Keratinocyte (primary cell): ENCODE measurements at regions not wholly inside any gene's neighbourhood (a gene's known extent, or its start where the extent isn't known, plus 50 kb on each side); places are given as distances from the start of the nearest gene placed in this dataset.

Source experiments
- DNase-seq: peaks from one replicate; pipeline ENCODE4 v3.0.0-alpha.2; 2011; ENCODE audit warnings: low read depth, missing footprints, low spot score
- FAIRE-seq: peaks from 2 replicates; lab custom pipeline; 2011; peaks lifted over from hg19 to GRCh38; lab: Jason Lieb, UNC
- H2AFZ ChIP-seq: 2 replicates; pipeline ENCODE4 v1.6.0; 2012; ENCODE audit warnings: low read length, control low read depth, inconsistent platforms; ENCODE audit not compliant: control insufficient read depth
- H3K27ac ChIP-seq: 2 replicates; pipeline ENCODE4 v1.5.1; 2011; ENCODE audit warnings: low read length; ENCODE audit not compliant: control insufficient read depth, insufficient read depth
- H3K27me3 ChIP-seq: 3 replicates; pipeline ENCODE4 v1.6.0; 2011; ENCODE audit warnings: low read length; ENCODE audit not compliant: control insufficient read depth, insufficient read depth; ENCODE audit errors: extremely low read depth
- H3K36me3 ChIP-seq, 2 experiments: 2 replicates in 1 of 2; 3 replicates in 1 of 2; pipeline ENCODE4 v1.5.1; 2011; ENCODE audit warnings: low read length in 2 of 2, mild to moderate bottlenecking in 1 of 2; ENCODE audit not compliant: control insufficient read depth in 2 of 2, insufficient read depth in 2 of 2; ENCODE audit errors: extremely low read depth in 1 of 2
- H3K4me1 ChIP-seq: 3 replicates; pipeline ENCODE4 v1.5.1; 2011; ENCODE audit warnings: low read length; ENCODE audit not compliant: control insufficient read depth, insufficient read depth; ENCODE audit errors: extremely low read depth
- H3K4me2 ChIP-seq: 3 replicates; pipeline ENCODE4 v1.6.0; 2011; ENCODE audit warnings: low read depth, low read length; ENCODE audit not compliant: control insufficient read depth, insufficient read depth; ENCODE audit errors: extremely low read depth
- H3K4me3 ChIP-seq, 3 experiments: fragments of 200-600 bp in 1 of 3; sonication (generic) in 1 of 3; 2 replicates in 2 of 3; 3 replicates in 1 of 3; pipeline ENCODE4 v1.5.1; 2011 to 2016; ENCODE audit warnings: low read length in 3 of 3, mild to moderate bottlenecking in 3 of 3, control low read depth in 2 of 3, inconsistent platforms in 1 of 3, low read depth in 1 of 3, mixed read lengths in 1 of 3, mixed run types in 1 of 3, moderate library complexity in 1 of 3; ENCODE audit not compliant: control insufficient read depth in 2 of 3, insufficient read depth in 2 of 3; ENCODE audit errors: extremely low read depth in 1 of 3
- H3K79me2 ChIP-seq: 2 replicates; pipeline ENCODE4 v1.6.0; 2012; ENCODE audit warnings: low read length; ENCODE audit not compliant: control insufficient read depth, insufficient read depth
- H3K9ac ChIP-seq: 3 replicates; pipeline ENCODE4 v1.6.0; 2011; ENCODE audit warnings: low read length; ENCODE audit not compliant: control insufficient read depth, insufficient read depth; ENCODE audit errors: extremely low read depth
- H3K9me1 ChIP-seq: 3 replicates; pipeline ENCODE4 v1.6.0; 2011; ENCODE audit warnings: low read length; ENCODE audit not compliant: control insufficient read depth, insufficient read depth; ENCODE audit errors: extremely low read depth
- H3K9me3 ChIP-seq: 2 replicates; pipeline ENCODE4 v1.5.1; 2012; ENCODE audit warnings: low read depth, low read length; ENCODE audit not compliant: control insufficient read depth
- H4K20me1 ChIP-seq: 3 replicates; pipeline ENCODE4 v1.6.0; 2011; ENCODE audit warnings: low read length; ENCODE audit not compliant: control insufficient read depth, insufficient read depth; ENCODE audit errors: extremely low read depth
- EZH2 ChIP-seq: IDR thresholded peaks from one replicate; pipeline ENCODE4 v1.6.1; 2012; ENCODE audit warnings: inconsistent platforms, mild to moderate bottlenecking, low read length, moderate library complexity
- dilution Hi-C: fragments of 300-500 bp; cut with MboI; formaldehyde crosslinking; loops from one replicate; pipeline ENCODE4 v1.7.0; 2020; ENCODE audit warnings: low sequenced_read_pairs; ENCODE audit not compliant: extremely low pct_ligation_motif_present
- TF ChIP-seq, protein P1 (sequence below), 3 experiments: IDR thresholded peaks in 1 of 3; conservative IDR thresholded peaks in 1 of 3; optimal IDR thresholded peaks in 1 of 3; 2 replicates in 2 of 3; 3 replicates in 1 of 3; pipeline versions ENCODE3 to v1.5.1; 2011; ENCODE audit warnings: low read length in 3 of 3, mild to moderate bottlenecking in 3 of 3, moderate library complexity in 2 of 3, control low read depth in 1 of 3, inconsistent platforms in 1 of 3; ENCODE audit not compliant: insufficient read depth in 2 of 3; ENCODE audit errors: extremely low read depth in 1 of 3

DNA sequence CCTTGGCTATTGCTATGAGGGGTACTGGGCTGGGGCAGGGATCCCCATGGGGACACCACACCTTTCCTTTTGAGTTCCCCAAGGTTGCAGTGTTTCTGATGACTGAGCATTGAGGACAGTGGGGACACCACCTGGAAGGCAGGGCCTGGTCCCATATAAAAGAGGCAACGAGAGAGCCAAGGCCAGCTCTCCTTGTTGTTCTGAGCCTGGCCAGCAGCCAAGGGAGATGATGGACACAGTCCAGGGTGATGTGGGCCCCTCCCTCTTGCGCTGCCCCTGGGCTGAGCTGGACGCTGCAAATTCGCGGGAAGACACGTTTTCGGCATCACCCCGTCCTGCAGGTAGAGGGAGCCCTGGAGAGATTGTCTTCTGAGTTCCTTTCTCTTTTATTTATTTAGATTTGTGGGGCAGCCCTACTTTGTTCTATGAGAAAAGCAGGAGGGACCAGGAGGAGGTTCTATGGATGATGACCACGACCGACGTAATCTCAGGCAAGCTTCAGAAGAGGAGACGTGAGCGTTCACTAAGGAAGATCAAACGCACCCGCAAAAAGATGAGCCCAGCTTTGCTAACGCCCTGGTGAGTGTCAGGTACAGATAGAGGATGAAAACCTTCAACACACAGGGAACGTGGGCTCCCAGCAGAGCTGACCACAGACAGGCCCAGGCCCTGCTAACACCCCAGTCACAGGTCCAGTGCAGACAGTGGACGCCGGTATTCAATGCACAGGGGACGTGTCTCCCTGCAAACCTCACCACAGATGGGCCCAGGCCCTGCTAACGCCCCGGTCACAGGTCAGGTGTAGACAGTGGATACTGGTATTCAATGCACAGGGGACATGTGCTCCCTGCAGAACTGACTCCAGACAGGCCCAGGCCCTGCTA is 97.4 kb downstream of the SHOX start:
- Histone ChIP-seq H4K20me1 (no peaks in the 10 kb centered on the region), H3K4me3 (no peak overlapping the region), H3K9ac (no peak overlapping the region), H2AFZ (no peak overlapping the region), H3K27ac (no peak overlapping the region), H3K9me3 (peaks cover 12% of the 10 kb centered on the region), H3K79me2 (no peaks in the 10 kb centered on the region), H3K27me3 (no peaks in the 10 kb centered on the region), H3K4me1 (no peaks in the 10 kb centered on the region), H3K9me1 (no peaks in the 10 kb centered on the region), H3K36me3 (no peaks in the 10 kb centered on the region), H3K4me2 (no peak overlapping the region)
- dilution Hi-C loops, result no loop called here
- TF ChIP-seq, protein P1, sequence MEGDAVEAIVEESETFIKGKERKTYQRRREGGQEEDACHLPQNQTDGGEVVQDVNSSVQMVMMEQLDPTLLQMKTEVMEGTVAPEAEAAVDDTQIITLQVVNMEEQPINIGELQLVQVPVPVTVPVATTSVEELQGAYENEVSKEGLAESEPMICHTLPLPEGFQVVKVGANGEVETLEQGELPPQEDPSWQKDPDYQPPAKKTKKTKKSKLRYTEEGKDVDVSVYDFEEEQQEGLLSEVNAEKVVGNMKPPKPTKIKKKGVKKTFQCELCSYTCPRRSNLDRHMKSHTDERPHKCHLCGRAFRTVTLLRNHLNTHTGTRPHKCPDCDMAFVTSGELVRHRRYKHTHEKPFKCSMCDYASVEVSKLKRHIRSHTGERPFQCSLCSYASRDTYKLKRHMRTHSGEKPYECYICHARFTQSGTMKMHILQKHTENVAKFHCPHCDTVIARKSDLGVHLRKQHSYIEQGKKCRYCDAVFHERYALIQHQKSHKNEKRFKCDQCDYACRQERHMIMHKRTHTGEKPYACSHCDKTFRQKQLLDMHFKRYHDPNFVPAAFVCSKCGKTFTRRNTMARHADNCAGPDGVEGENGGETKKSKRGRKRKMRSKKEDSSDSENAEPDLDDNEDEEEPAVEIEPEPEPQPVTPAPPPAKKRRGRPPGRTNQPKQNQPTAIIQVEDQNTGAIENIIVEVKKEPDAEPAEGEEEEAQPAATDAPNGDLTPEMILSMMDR (optimal IDR thresholded peaks at IDR 0.05 in 1 of 3, IDR thresholded peaks at IDR 0.05 in 1 of 3, conservative IDR thresholded peaks at IDR 0.05 in 1 of 3; ENCODE audit: extremely low read depth in 1 of 3, insufficient read depth in 2 of 3, low read length in 3 of 3), result peak in 1 of 3 experiments; percentile 18
- TF ChIP-seq EZH2, result no peak
- FAIRE-seq (no peak), DNase-seq (no peak)

DNA sequence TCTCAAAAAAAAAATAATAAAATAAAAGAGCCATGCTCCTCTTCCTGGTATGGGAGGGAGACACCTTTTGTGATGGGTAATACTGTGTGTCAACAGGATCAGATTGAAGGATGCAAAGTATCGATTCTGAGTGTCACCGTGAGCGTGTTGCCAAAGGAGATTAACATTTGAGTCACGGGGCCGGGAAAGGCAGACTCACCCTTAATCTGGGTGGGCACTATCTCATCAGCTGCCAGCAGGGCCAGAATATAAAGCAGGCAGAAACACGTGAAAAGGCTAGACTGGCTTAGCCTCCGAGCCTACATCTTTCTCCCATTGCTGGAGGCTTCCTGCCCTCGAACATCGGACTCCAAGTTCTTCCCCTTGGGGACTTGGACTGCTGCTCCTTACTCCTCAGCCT is 95.4 kb downstream of the SHOX start:
- dilution Hi-C loops, result no loop called here
- H3K36me3 ChIP-seq, result no peaks in the 10 kb centered on the region
- H3K27me3 ChIP-seq, result no peaks in the 10 kb centered on the region
- no peaks in the 10 kb centered on the region for H3K79me2 ChIP-seq
- FAIRE-seq (no peak), DNase-seq (no peak)
- H2AFZ ChIP-seq, result no peak overlapping the region
- H3K4me2 ChIP-seq, result no peak overlapping the region
- H3K4me1 ChIP-seq, result no peaks in the 10 kb centered on the region
- H3K4me3 ChIP-seq, result no peak overlapping the region
- no peaks in the 10 kb centered on the region for H4K20me1 ChIP-seq
- no peak for TF ChIP-seq EZH2
- TF ChIP-seq, protein P1 (optimal IDR thresholded peaks at IDR 0.05 in 1 of 3, IDR thresholded peaks at IDR 0.05 in 1 of 3, conservative IDR thresholded peaks at IDR 0.05 in 1 of 3; ENCODE audit: extremely low read depth in 1 of 3, insufficient read depth in 2 of 3, low read length in 3 of 3), result no peak
- H3K9me1 ChIP-seq, result no peaks in the 10 kb centered on the region
- H3K9ac ChIP-seq, result no peak overlapping the region
- H3K27ac ChIP-seq, result no peak overlapping the region
- H3K9me3 ChIP-seq, result peaks cover 12% of the 10 kb centered on the region
